ENCODE measurements at regions not wholly inside any gene's neighbourhood (a gene's known extent, or its start where the extent isn't known, plus 50 kb on each side); places are given as distances from the start of the nearest gene placed in this dataset.
A peak's percentile ranks its signal among the peaks of the same experiment; 100 is the strongest.

GRCh38 chr10:108578258-108578657 is 1345.1 kb downstream of the XPNPEP1 start:
- H3K4me1 ChIP-seq, result no peaks in the 10 kb centered on the region
- H3K27ac ChIP-seq, result no peak overlapping the region
- no peak for DNase-seq
- no peaks in the 10 kb centered on the region for H3K9me3 ChIP-seq
- no peaks in the 10 kb centered on the region for H3K27me3 ChIP-seq (replicated peaks in 1 of 7)
- TF ChIP-seq CTCF (IDR thresholded peaks at IDR 0.05 in 8 of 11, conservative IDR thresholded peaks at IDR 0.05 in 3 of 11) (no peak), POLR2AphosphoS5 (IDR thresholded peaks at IDR 0.05) (no peak), POLR2A (IDR thresholded peaks at IDR 0.05) (no peak)
- intact Hi-C loops (cut with DNase I; ENCODE audit: low total_unique reads), result no loop called here
- 94 to 100% (median 98%) methylated on average over 1 of the region's 1 CpG for WGBS, 5 donors
- H3K4me3 ChIP-seq, result no peak overlapping the region
- H3K36me3 ChIP-seq, result no peaks in the 10 kb centered on the region

DNA sequence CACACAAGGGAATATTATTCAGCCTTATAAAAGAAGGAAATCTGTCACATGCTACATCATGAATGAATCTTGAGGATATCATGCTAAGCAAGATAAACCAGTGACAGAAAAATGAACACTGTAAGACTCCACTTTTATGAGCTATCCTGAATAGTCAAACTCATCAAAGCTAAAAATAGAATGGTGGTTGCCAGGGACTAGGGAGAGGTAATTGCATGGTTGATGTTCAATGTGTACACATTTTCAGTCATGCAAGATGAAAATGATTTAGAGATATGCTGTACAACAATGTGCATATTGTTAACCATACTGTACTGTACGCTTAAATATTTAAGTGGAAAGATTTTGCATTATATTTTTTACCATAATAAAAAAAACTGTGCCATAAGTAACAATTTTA is 1349.1 kb downstream of the XPNPEP1 start:
- Histone ChIP-seq H3K27ac (no peak overlapping the region), H3K4me3 (no peak overlapping the region), H3K36me3 (no peaks in the 10 kb centered on the region), H3K9me3 (no peaks in the 10 kb centered on the region), H3K27me3 (replicated peaks in 1 of 7) (no peaks in the 10 kb centered on the region), H3K4me1 (no peaks in the 10 kb centered on the region)
- no peak for DNase-seq
- no peak for TF ChIP-seq CTCF (IDR thresholded peaks at IDR 0.05 in 8 of 11, conservative IDR thresholded peaks at IDR 0.05 in 3 of 11)
- TF ChIP-seq POLR2AphosphoS5 (IDR thresholded peaks at IDR 0.05), result no peak
- TF ChIP-seq POLR2A (IDR thresholded peaks at IDR 0.05), result no peak
- WGBS, 5 donors, result 87 to 98% (median 89%) methylated on average over 1 of the region's 1 CpG
- intact Hi-C loops (cut with DNase I; ENCODE audit: low total_unique reads), result no loop called here

DNA sequence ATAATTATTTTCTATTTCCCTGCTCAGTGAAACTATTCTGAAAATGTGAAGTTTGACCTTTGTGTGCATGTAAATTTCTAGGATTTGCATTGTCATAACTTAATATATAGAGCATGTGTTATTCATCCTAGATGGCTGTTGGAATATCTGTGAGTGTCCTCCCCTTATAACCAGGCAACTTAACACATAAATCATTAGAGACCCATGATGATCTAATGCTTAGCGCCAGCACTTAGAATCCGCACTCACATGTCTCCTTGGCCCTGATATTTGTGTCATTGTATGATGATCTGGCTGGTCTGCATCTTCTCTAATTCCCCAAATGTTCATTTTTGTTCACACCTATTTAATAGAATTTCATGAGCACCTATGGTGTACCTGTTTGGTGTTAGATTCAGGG is 1354.5 kb downstream of the XPNPEP1 start:
- intact Hi-C loops (cut with DNase I; ENCODE audit: low total_unique reads), result no loop called here
- Histone ChIP-seq H3K36me3 (no peaks in the 10 kb centered on the region), H3K4me1 (no peaks in the 10 kb centered on the region), H3K27me3 (replicated peaks in 1 of 7) (no peaks in the 10 kb centered on the region), H3K4me3 (no peak overlapping the region), H3K9me3 (peaks cover 0 to 8% (median 0%) of the 10 kb centered on the region in 8 donors), H3K27ac (no peak overlapping the region)
- 85 to 95% (median 91%) methylated on average over 2 of the region's 2 CpGs for WGBS, 5 donors
- DNase-seq, result no peak
- no peak for TF ChIP-seq POLR2AphosphoS5 (IDR thresholded peaks at IDR 0.05)
- no peak for TF ChIP-seq CTCF (IDR thresholded peaks at IDR 0.05 in 8 of 11, conservative IDR thresholded peaks at IDR 0.05 in 3 of 11)
- no peak for TF ChIP-seq POLR2A (IDR thresholded peaks at IDR 0.05)

DNA sequence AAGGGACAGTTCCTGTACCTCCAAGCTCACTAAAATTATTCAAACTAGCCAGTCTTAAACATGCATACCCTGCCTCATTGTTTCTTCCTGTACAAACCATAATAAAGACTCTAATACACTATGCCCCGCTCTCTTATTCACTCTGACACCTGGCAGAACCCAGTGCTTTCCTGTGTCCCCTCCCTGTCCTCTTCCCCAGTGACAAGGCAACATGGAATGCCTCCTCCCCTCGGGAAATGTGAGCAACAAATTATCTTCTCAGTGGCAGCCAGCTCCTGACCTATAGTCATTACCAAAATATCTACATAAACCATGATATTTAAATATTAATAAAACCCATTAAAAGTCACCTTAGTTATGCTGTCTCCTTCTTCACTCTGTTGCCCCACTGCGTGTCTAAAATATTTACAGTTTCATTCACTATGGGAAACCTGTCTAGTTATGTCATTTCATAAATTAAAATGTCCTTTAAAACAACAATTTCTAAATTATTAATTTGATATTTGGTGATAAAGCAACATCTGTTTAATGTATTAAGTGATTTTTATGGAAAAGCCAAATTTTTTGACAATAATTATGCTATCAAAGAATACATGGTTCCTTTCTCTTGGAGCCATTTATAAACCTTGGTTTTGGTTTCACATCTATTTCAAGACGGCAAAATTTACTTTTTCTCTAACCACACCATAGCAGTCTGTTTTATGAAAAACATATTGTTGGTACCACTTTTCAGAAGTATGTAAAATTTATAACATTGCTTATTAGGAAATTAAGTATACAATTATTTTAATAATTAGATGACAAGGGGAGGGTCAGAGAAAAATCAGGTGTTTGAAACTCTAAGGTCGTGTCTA is 1355.2 kb downstream of the XPNPEP1 start:
- Histone ChIP-seq H3K27ac (peak overlapping the region in 1 of 8 donors; percentile 15), H3K4me3 (no peak overlapping the region), H3K9me3 (peaks cover 0 to 8% (median 0%) of the 10 kb centered on the region in 8 donors), H3K36me3 (no peaks in the 10 kb centered on the region), H3K27me3 (replicated peaks in 1 of 7) (no peaks in the 10 kb centered on the region), H3K4me1 (no peaks in the 10 kb centered on the region)
- intact Hi-C loops (cut with DNase I; ENCODE audit: low total_unique reads), result no loop called here
- TF ChIP-seq CTCF (IDR thresholded peaks at IDR 0.05 in 8 of 11, conservative IDR thresholded peaks at IDR 0.05 in 3 of 11), result no peak
- TF ChIP-seq POLR2AphosphoS5 (IDR thresholded peaks at IDR 0.05), result no peak
- TF ChIP-seq POLR2A (IDR thresholded peaks at IDR 0.05), result no peak
- no peak for DNase-seq
- 51 to 61% (median 57%) methylated on average over 5 of the region's 5 CpGs for WGBS, 5 donors

All from spleen (tissue), 11 donors.